ENCODE measurements at regions not wholly inside any gene's neighbourhood (a gene's known extent, or its start where the extent isn't known, plus 50 kb on each side); places are given as distances from the start of the nearest gene placed in this dataset.

DNA sequence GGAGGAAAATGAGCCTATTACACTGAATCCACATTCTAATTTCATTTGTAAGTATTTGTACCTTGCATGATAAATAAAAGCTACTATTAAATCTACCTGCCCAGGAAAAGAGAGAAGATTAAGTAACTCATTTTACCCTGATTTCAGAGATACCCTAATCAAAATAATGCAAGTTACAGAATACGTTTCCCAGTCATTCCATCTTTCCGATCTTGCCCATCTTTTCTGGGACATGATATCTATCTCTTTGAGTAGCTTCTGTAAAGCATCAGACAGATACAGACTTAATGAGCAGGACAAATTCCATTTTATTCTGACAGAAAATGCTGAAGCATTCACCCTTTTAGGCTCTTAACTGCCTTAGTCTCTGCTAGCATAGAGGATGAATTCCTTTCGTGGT, 56.6 kb downstream of the SPRY2 start:
- DNase-seq: no peak

DNA sequence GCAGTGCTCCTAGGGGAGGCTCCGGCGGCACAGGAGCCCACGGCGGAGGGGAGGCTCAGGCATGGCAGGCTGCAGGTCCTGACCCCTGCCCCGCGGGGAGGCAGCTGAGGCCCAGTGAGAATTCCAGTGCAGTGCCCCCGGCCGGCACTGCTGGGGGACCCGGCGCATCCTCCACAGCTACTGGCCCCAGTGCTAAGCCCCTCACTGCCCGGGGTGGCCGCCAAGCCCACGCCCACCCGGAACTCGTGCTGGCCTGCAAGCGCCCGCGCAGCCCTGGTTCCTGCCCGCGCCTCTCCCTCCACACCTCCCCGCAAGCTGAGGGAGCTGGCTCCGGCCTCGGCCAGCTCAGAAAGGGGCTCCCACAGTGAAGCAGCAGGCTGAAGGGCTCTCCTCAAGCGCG, 62.2 kb downstream of the SPRY2 start:
- no peak for DNase-seq

DNA sequence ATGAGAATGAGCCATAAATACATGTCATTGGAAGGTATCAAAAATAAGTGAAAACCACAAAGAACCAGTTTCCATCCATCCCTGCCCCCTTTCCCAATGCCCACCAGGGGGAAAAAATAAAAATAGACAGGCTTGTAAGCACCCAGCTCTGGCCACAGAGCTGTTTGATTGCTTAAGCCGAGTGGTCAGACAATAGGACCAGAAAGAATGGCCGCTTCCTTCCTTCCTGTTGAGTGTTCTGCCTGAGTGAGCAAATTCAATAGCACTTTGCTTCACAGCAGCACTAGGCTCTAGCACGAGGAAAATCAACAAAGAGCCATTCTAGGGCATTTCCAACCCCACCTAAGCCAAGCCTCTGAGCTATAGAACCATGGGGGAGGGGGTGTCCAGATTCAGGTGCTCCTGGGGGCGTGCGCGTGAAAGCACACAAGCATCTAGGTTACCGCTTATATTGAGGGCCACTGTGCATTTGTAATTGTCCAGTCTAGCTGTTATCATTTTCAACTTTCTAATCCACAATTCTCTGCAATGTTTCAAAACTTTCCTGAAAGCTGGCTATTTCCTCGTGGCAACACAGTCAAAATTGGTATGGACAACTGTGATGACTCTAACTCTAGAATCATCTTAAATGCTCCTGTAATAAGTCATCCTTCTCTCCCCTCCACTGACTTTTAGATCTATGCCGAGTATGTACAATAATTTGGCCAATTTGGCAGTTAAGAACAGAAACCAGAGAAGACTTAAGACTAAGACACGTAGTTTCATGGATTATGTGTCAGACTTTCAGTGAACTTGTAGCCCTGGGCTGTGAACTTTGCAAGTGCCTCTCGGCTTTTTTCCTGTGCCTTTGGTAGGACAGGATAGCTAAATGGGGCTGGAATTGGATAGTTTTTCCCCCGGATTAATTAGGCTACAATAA, 64.3 kb downstream of the SPRY2 start:
- DNase-seq: no peak

DNA sequence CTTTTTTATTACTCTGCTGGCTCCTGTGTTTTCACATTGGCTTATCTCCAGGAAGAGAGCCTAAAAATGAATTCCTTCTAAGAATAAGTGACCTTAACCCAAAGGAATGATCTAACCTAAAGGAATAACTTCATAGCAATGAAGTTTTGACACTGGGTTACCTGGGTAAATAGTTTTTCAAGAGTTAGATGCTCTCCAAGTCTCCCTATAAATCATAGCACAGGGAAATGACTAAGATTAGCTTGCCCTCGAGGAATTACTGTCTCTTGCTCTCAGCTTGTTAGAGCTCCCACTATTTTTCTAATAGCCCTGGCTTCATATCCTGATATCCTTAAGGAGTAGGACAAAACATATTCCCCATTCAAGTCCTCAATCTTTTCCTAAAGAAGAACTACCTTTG, 66.3 kb downstream of the SPRY2 start:
- no peak for DNase-seq

DNA sequence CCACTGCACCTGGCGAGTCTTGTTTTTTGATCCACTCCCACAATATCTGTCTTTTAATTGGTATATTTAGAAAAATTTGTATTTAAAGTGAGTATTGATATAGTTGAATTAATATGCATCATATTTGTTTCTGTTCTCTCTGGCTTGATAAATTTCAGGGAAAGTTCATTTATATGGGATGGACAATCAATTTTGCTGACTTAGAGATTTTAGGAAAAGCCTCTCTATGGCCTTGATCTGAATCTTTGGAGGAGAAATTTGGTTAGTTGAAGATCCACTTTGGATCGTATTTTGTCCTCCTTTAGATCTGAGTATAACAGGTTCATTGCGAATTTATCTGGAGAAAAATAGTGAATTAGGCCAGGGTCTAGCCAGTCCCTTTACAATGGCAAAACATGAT, 67.2 kb downstream of the SPRY2 start:
- DNase-seq: no peak

DNA sequence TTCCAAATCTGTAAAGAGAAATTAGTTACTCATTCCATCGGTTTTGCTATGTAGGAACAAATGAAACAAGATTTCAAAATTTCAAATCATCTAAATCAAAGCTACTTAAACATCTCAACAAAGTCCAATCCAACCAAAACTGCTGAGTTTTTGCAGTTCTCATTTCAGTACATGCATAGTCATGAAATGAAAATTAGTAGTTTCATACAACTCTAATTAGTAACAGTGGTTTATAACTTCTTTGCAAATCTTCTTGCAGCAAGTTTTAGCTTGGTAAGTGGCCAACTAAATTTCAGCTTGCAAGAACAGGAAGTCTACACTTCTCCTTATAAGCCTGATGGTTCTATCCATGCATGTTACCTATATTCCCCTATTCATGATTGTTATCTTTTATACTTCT, 75.6 kb downstream of the SPRY2 start:
- no peak for DNase-seq

DNA sequence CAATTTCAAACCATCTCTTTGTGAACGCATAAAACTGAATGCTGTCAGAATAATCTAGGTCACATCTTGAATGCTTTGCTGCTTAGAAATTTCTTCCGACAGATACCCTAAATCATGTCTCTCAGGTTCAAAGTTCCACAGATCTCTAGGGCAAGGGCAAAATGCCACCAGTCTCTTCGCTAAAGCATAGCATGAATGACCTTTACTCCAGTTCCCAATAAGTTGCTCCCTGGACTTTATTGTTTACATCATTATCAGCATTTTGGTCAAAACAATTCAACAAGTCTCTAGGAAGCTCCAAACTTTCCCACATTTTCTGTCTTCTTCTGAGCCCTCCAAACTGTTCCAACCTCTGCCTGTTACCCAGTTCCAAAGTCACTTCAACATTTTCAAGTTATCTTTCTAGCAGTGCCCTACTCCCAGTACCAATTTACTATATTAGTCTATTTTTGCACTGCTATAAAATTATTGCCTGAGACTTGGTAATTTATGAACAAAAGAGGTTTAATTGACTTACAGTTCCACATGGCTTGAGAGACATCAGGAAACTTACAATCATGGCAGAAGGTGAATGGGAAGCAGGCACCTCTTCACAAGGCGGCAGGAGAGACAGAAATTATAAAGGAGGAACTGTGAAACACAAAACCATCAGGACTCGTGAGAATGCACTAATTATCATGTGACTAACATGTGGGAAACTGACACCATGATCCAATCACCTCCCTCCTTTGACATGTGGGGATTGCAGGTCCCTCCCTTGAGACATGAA, 77.0 kb downstream of the SPRY2 start:
- DNase-seq: no peak

DNA sequence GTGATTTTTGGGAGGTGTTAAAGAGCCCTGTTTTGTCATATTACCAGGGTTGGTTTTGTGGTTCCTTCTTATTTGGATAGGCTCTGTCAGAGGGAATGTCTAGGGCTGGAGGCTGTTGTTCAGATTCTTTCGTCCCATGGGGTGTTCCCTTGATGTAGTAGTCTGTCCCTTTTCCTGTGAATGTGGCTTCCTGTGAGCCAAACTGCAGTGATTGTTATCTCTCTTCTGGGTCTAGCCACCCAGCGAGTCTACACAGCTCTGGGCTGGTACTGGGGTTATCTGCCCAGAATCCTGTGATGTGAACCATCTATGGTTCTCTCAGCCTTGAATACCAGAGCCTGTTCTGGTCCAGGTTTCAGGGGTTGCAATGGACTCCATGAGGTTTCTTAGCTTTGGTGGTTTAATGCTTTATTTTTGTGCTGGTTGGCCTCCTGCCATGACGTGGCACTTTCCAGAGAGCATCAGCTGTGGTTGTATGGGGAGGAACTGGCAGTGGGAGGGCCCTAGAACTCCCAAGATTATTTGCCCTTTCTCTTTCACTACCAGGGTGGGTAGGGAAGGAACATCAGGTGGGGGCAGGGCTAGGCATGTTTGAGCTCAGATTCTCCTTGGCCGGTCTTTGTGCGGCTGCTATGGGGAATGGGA, 78.8 kb downstream of the SPRY2 start:
- no peak for DNase-seq

DNA sequence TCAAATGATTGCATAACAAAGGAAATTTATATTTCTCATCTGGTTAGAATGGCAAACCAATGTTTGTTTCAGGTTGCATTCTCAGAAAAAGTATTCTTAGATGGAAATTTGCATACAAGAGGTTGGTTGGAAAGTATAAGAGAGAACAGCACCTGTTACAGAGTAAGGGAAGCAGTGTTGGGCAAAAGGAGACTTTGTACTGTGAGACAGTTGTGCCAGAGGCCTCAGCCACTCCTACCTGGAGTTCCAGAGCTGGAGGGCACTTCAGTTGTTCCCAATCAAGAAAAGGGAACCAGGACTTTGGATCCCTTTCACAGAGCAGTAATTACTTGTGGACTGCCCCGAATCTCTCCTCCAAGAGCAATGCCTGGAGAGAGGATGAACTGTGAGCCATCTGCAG, 81.8 kb downstream of the SPRY2 start:
- DNase-seq: no peak

DNA sequence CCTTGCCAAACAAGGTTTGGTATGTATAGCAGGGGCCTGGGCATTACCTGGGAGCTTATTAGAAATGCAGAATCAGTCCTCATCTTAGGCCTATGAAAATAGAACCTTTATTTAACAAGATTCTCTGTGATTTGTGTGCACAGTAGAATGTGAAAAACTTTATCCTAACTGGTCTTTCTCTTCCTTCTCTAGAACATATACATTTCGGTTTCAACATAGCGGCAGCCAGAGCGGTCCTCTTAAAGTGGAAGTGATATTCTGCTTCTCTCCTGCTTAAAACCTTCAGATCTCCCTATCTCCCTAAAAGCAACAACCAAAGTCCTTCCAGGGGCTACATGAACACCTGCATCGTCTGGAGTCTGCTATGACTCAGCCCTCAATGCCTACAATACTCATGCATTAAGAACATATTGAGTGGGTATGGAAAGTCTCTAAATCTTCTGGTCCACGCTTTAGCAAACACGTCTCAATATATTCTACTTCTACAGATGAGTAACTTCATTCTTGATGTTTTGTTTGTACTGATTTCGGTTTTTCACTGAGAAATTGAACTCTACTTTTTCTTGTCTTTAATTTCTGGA, 84.5 kb downstream of the SPRY2 start:
- DNase-seq: no peak

DNA sequence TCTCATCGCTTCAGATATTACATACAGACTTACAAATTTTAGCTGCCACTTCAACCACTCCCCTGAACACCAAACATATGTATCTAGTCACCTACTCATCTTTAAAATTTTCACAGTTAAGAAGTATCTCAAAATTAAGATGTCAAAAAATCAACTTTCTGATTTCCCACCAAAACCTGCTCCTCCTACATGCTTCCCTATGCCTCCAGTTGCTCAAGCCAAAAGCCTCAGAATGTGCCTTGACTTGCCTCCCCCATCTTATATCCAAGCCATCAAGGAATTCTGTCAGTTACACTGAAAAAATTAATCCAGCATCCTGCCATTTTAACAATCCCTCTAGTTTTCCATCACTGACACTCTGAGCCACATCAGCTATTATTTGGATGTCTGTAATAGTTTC, 85.0 kb downstream of the SPRY2 start:
- no peak for DNase-seq

DNA sequence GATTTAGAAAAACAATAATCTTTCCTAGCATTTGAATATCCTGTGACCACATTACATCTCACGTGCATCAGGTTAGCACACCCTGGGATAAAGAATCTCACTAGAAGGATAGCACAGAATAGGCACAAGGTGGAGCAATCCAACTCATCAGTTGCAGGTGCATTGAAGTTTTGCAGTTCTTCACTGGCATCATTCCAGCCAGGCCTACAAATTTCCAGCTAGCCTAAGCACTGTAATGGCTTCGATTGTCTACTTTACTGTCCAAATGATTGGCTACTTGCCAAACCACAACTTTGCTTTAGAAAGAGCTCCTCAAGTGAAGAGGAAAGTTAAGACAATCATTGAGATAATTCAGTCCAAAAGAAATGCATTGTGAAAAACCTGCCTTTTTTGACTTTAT, 89.5 kb downstream of the SPRY2 start:
- no peak for DNase-seq

DNA sequence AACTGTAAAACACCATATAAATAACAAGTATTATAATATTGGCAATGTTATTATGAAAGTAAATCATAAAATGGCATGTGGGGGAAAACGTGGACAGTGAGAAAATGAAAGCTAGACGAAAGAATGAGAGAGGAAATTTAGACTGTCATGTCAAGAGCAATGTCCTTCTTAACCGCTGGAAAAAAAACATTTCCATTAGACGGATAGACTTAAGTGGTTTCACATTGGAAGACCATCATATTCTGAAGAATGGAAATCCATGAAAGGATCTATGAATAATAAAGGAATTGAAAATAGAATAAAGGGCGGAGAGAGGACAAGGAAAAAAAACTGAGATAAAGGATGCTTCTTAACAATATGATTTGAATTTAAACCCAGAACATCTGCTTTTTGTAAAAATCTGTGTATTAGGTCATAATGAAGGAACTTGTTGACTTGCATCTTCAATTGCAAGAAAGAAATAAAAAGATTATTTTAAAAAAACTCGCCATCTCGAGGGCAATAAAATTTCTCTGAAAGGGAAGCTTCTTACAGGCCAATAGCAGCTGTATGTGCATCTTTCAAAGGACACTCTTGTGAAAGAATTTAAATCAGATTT, 90.6 kb downstream of the SPRY2 start:
- DNase-seq: no peak

DNA sequence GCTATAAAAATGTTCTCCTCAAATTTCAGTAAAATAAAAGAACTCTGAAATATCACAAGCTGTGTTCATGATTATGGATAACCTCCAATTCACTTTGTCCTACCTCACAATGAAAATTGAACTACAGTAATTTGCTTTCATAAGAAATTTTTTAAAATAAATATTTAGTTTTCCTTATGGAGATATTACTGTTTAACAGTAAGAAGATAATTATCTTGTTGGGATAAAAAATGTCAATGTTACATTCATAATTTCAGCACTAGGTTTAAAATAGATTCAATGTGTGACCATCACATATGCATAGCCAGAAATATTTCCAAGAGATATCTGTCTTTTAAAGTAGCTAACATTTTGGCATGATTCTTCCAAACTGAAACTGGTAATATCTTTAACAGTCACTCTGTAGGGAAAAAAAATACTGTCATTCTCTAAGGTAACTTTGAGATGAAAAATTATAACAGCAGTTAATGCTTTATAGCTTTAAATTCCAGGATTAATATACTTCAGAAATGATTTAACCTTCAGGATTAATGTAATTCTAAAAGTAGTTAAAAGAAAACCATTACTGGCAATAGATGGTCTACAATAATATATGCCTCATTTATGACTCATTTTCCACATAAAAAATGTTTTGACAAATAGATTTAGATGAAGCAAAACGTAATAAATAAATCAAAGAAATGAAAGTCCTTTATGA, 91.3 kb downstream of the SPRY2 start:
- no peak for DNase-seq

DNA sequence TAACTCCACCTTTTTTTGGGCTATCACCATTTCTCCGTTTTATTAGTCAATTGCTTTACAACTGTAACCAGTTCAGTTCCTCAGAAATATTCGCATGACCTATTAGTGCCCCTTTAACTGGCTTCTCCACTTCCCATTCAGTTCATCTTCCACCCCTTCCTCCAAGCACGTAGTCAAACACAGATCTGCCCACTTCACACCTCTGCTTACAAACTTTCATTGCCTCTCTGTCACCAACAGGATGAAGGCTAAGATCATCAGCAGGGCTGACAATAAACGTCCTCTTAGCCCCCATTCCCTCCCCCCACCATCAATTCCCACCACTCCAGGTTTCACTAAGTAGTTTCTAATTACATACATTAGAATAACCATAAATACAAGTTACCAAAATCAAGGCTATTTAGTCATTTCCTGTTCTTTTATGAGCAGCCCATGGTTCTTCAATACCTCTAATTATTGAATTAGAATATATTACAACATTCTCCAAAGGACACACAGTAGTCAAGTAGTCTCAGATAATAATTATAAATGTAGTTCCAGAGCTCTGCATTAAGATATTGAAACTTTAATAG, 95.7 kb downstream of the SPRY2 start:
- no peak for DNase-seq

DNA sequence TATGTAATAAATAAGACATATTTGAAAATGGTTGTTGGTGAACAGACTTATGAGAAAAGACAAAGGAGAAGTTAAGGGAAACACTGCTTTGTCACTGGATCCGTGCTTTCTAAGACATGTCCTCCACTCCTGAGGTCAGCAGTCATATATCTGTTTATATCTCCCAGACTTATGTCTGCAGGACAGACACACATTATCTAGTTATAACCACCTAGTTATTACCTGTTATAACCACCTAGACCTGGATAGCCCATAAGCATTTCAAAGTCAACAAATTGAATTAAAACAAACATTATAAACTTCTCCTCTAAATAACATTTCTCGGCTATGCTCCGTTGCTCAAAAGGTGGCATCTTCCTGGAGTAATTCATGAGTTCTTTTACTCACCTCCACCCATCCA, 96.4 kb downstream of the SPRY2 start:
- DNase-seq: no peak

DNA sequence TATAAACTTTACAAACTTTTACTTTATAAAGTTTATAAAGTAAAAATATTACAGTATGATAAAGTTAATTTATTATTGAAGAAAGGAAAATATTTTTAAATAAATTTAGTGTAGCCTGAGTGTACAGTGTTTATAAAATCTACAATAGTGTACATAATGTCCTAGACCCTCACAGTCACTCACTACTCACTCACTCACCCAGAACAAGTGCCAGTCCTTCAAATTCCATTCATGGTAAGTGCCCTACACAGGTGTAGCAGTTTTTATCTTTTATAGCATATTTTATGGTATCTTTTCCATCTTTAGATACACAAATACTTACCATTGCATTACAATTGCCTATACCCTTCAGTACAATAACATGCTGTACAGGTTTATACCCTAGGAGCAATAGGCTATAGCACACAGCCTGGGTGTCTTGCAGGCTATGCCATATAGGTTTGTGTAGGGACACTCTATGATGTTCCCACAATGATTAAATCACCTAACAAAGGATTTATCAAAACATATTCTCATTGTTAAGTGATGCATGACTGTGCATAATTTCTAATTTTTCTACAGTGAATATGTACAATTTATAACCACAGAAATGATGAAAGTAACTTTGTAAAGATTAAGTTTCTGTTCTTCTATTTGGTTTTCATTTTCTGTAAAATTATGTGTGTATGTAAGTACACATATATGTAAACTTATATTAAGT, 98.0 kb downstream of the SPRY2 start:
- DNase-seq: no peak

DNA sequence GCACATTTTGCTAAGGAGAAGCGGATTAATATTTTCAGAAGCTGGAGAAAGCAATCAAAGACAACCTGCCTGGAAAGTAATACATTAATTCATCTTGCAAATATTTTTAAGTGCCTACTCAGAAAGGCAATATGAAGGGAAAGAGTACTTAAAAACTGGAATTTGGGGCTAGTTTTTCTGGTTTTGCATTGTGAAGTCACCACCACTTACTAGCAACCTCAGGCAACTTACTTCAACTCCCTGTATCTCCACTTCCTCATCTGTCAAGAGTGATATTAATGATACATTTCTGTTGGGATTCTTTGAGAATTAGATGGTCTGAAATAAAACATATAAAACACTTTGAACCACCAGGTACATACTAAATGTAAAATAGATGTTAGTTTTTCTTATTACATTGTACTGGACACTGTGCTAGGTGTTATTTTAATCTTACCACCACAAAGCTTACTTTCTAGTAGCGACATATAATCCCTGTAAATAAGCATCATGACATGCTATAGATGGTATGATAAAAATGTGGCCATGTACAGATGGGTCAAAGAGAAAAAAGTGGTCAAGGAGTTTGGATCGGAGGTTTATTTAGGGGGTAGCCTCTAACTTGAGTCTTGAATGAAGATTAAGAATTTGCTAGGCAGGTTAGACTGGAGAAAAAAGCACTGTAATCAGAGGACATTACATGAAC, 101.2 kb downstream of the SPRY2 start:
- no peak for DNase-seq

DNA sequence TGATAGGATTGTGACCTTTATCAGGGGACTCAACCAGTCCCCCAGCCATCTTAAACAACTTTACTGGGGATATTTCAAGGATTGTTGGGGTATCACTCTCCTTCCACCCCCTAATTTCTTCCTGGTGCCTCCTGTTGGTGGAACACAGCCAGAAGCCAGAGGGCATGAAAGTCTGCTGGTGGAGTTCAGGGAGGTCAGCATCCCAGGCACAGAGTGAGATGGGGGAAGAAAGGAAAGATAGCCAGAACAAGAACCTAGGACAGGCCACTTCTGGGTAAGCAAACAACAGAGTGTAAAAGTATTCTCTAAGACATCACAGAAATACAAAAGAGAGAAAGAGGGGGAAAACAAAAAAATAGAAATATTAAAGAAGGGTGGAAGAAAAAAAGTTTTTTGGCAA, 101.8 kb downstream of the SPRY2 start:
- DNase-seq: no peak

DNA sequence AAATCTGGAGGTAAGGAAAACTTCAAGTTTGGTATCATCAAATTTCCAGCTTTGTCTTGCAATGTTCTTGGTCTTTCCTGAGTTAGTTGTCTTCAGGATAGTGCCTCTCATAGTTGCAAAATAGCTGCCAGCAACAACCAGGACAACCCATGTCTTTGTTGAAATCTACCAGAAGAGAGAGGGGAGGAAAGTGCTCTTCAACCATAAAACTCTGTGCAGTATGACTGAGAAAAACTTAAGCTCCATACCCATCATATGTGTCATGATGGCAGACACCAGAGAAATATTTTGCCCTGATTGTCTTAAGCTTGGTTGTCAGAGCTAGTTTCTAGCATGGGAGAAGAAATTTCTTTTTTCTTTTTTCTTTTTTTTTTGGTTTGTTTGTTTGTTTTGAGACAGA, 103.3 kb downstream of the SPRY2 start:
- DNase-seq: no peak

DNA sequence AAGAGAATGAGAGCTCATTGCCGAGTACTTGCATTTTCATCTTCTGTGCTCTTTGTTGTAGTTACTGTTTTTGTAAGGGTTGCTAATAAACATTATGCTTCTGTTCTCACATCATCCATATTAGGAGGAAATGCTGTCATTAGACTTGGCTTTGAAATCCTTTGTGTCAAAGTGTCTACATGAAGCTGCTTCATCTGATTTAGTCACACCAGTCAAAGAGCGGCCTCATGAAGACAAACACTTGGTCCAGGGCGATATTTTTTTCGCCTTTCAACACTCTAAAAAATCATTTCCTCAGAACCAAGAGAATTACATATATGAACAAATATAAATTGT, 105.0 kb downstream of the SPRY2 start:
- no peak for DNase-seq
